HepG2 (cell line): ENCODE measurements at regions not wholly inside any gene's neighbourhood (a gene's known extent, or its start where the extent isn't known, plus 50 kb on each side); places are given as distances from the start of the nearest gene placed in this dataset.

ENCODE experiments used
- ATAC-seq: fragments of 200-7000 bp; cut with Tn5 transposase; 3 replicates; pipeline ENCODE4 v1.9.1; 2020; ENCODE audit warnings: mild to moderate bottlenecking, moderate library complexity
- BruUV-seq: library from RNA; stranded (reverse); fragments of 400-500 nt; replicated peaks from 2 replicates; lab custom pipeline; 2021; lab: Mats Ljungman, UMichigan
- CTCF ChIA-PET: fragments of 300-600 bp; formaldehyde crosslinking; extraction: SDS; loops from one replicate; lab custom pipeline; 2021; ENCODE audit warnings: low total read pairs, inconsistent platforms, low intra/inter-chr PET ratio; lab: Yijun Ruan, JAX
- POLR2A ChIA-PET: fragments of 350-600 bp; sonication (Branson Sonifier 250); formaldehyde crosslinking; loops from one replicate; lab custom pipeline; 2020; ENCODE audit warnings: antibody characterized with exemption, inconsistent platforms; lab: Yijun Ruan, JAX
- DNase-seq: peaks from one replicate; pipeline ENCODE4 v3.0.0-alpha.2; 2015; ENCODE audit warnings: low spot score
- FAIRE-seq: peaks from 3 replicates; lab custom pipeline; 2011; peaks lifted over from hg19 to GRCh38; lab: Jason Lieb, UNC
- H2AFZ ChIP-seq: one replicate; pipeline ENCODE4 v1.6.1; 2011; ENCODE audit warnings: low read length, inconsistent platforms
- H3K27ac ChIP-seq: fragments of 300-600 bp; 3 replicates; pipeline ENCODE4 v1.8.0; 2011; ENCODE audit warnings: mixed run types, mild to moderate bottlenecking, mixed read lengths, low read length, inconsistent platforms; ENCODE audit not compliant: insufficient read depth; ENCODE audit errors: extremely low read length
- H3K27me3 ChIP-seq, 2 experiments: fragments of 200-600 bp in 1 of 2; 2 replicates in 1 of 2; 3 replicates in 1 of 2; pipeline versions ENCODE4 v1.6.0 to v1.8.0; 2011; ENCODE audit warnings: low read length in 2 of 2, mild to moderate bottlenecking in 2 of 2, moderate library complexity in 2 of 2, inconsistent platforms in 1 of 2; ENCODE audit not compliant: insufficient read depth in 2 of 2, control insufficient read depth in 1 of 2
- H3K36me3 ChIP-seq, 2 experiments: fragments of 200-600 bp in 1 of 2; replicated peaks in 1 of 2; 2 replicates in 1 of 2; 3 replicates in 1 of 2; pipeline versions ENCODE4 v1.5.1 to v1.8.0; 2011; ENCODE audit warnings: low read length in 2 of 2, inconsistent platforms in 1 of 2; ENCODE audit not compliant: insufficient read depth in 2 of 2, control insufficient read depth in 1 of 2
- H3K4me1 ChIP-seq: 2 replicates; pipeline ENCODE4 v1.5.1; 2012; ENCODE audit warnings: low read length, inconsistent platforms; ENCODE audit not compliant: insufficient read depth
- H3K4me2 ChIP-seq: 2 replicates; pipeline ENCODE4 v1.6.0; 2011; ENCODE audit warnings: low read depth, low read length, inconsistent platforms
- H3K4me3 ChIP-seq, 3 experiments: fragments of 200-600 bp in 1 of 3; sonication (generic), shearing (Covaris generic) in 1 of 3; replicated peaks in 1 of 3; 2 replicates each; pipeline ENCODE4 v1.5.1; 2011 to 2016; ENCODE audit warnings: low read length in 3 of 3, inconsistent platforms in 2 of 3, low read depth in 2 of 3, mild to moderate bottlenecking in 2 of 3, control low read depth in 1 of 3, mixed read lengths in 1 of 3; ENCODE audit not compliant: insufficient read depth in 1 of 3
- H3K79me2 ChIP-seq: one replicate; pipeline ENCODE4 v1.6.1; 2011; ENCODE audit warnings: low read length, inconsistent platforms; ENCODE audit not compliant: insufficient read depth
- H3K9ac ChIP-seq: 2 replicates; pipeline ENCODE4 v1.6.0; 2011; ENCODE audit warnings: mild to moderate bottlenecking, low read depth, low read length, inconsistent platforms; ENCODE audit not compliant: insufficient read depth
- H3K9me3 ChIP-seq: 2 replicates; pipeline ENCODE4 v1.5.1; 2012; ENCODE audit warnings: mild to moderate bottlenecking, low read length
- H4K20me1 ChIP-seq: 2 replicates; pipeline ENCODE4 v1.6.0; 2011; ENCODE audit warnings: inconsistent platforms, mild to moderate bottlenecking, low read length, moderate library complexity; ENCODE audit not compliant: insufficient read depth
- CSRNP2 ChIP-seq: sonication (generic); formaldehyde crosslinking; conservative IDR thresholded peaks from 2 replicates; pipeline ENCODE4 v1.8.0; 2022; ENCODE audit warnings: low read depth, missing genetic modification reagents
- FOXO4 ChIP-seq: sonication (generic); formaldehyde crosslinking; conservative IDR thresholded peaks from 2 replicates; pipeline ENCODE4 v1.8.1; 2023; ENCODE audit warnings: missing genetic modification reagents
- HMG20A ChIP-seq: IDR thresholded peaks from 2 replicates; pipeline ENCODE4 v1.6.1; 2016; ENCODE audit warnings: borderline replicate concordance
- NFYC ChIP-seq: IDR thresholded peaks from 2 replicates; pipeline ENCODE4 v1.6.1; 2016; ENCODE audit warnings: missing genetic modification reagents, missing compliant biosample characterization
- REPIN1 ChIP-seq: sonication (generic); formaldehyde crosslinking; IDR thresholded peaks from 2 replicates; pipeline ENCODE4 v1.8.0; 2022; ENCODE audit warnings: missing genetic modification reagents, low read depth, mild to moderate bottlenecking, borderline replicate concordance
- SCMH1 ChIP-seq: sonication (generic); formaldehyde crosslinking; IDR thresholded peaks from 2 replicates; pipeline ENCODE4 v1.9.0; 2021; ENCODE audit warnings: missing genetic modification reagents, mild to moderate bottlenecking, borderline replicate concordance
- ZNF264 ChIP-seq: sonication (generic); formaldehyde crosslinking; IDR thresholded peaks from 2 replicates; pipeline ENCODE4 v1.4.0; 2020; ENCODE audit warnings: missing genetic modification reagents
- ZNF510 ChIP-seq: sonication (generic); formaldehyde crosslinking; IDR thresholded peaks from 2 replicates; pipeline ENCODE4 v1.4.0; 2020; ENCODE audit warnings: low read depth, mild to moderate bottlenecking, missing genetic modification reagents
- ZNF547 ChIP-seq: sonication (generic); formaldehyde crosslinking; IDR thresholded peaks from 2 replicates; pipeline ENCODE4 v1.5.1; 2020; ENCODE audit warnings: mild to moderate bottlenecking, missing genetic modification reagents
- ZNF567 ChIP-seq: sonication (generic); formaldehyde crosslinking; IDR thresholded peaks from 2 replicates; pipeline ENCODE4 v1.8.1; 2023; ENCODE audit warnings: mild to moderate bottlenecking, missing genetic modification reagents, borderline replicate concordance
- ZNF704 ChIP-seq: sonication (generic); formaldehyde crosslinking; IDR thresholded peaks from 2 replicates; pipeline ENCODE4 v1.8.1; 2023; ENCODE audit warnings: mild to moderate bottlenecking, inconsistent platforms, moderate library complexity, missing genetic modification reagents, borderline replicate concordance
- ZSCAN30 ChIP-seq: sonication (generic); formaldehyde crosslinking; IDR thresholded peaks from 2 replicates; pipeline ENCODE4 v1.5.0; 2020; ENCODE audit warnings: mild to moderate bottlenecking, missing genetic modification reagents
- WGBS: methylation state at CpG from one replicate; pipeline ENCODE4 v1.1.6; 2017; ENCODE audit warnings: low lambda C conversion rate; 5-methylcytosine and 5-hydroxymethylcytosine counted together
- in situ Hi-C: cut with HindIII; loops from 2 replicates; pipeline ENCODE4 v1.10.0; 2017; ENCODE audit warnings: low pct_unique_long_range_greater_than_20kb; ENCODE audit not compliant: extremely low pct_ligation_motif_present
- intact Hi-C: fragments of 100-400 bp; cut with micrococcal nuclease; formaldehyde crosslinking; loops from one replicate; pipeline ENCODE4 v1.10.0; 2022; ENCODE audit not compliant: unreplicated experiment

- no peak for TF ChIP-seq FOXO4
- TF ChIP-seq HMG20A = no peak
- no peak for TF ChIP-seq REPIN1 (CRISPR knock-in tag)
- TF ChIP-seq SCMH1 (CRISPR knock-in tag) = no peak
- TF ChIP-seq, all 625 proteins: peak for 0
These were observed 878.7 kb upstream of the SLITRK1 start (continued) for GRCh38 chr13:84760956-84761355.

GRCh38 chr13:84749126-84749525, 866.9 kb upstream of the SLITRK1 start:
- no peaks in the 10 kb centered on the region for H3K4me1 ChIP-seq
- no peak for TF ChIP-seq ZNF264 (CRISPR knock-in tag)
- TF ChIP-seq ZSCAN30 (CRISPR knock-in tag) = no peak
- TF ChIP-seq ZNF510 (CRISPR knock-in tag) = no peak
- no peak for TF ChIP-seq ZNF547 (CRISPR knock-in tag)
- no peak for TF ChIP-seq NFYC (CRISPR knock-in tag)
- TF ChIP-seq ZNF704 (CRISPR knock-in tag) = no peak
- TF ChIP-seq ZNF567 (CRISPR knock-in tag) = no peak
- TF ChIP-seq CSRNP2 (CRISPR knock-in tag) = no peak
- H3K36me3 ChIP-seq = no peaks in the 10 kb centered on the region
- no peak for DNase-seq
- no peak overlapping the region for H3K27ac ChIP-seq
- ChIA-PET POLR2A (no interaction called here), CTCF (no interaction called here)
- no peak for ATAC-seq
- no peaks in the 10 kb centered on the region for H3K79me2 ChIP-seq
- no peaks in the 10 kb centered on the region for H4K20me1 ChIP-seq
- H3K9me3 ChIP-seq = no peaks in the 10 kb centered on the region
- WGBS = 3% methylated on average over 1 of the region's 1 CpG
- FAIRE-seq = no peak
- in situ Hi-C loops (no loop called here), intact Hi-C loops (no loop called here)
- H3K4me2 ChIP-seq = no peak overlapping the region
- no peak overlapping the region for H3K9ac ChIP-seq
- no TSS peak for BruUV-seq
- no peak overlapping the region for H2AFZ ChIP-seq
- no peaks in the 10 kb centered on the region for H3K27me3 ChIP-seq
- H3K4me3 ChIP-seq = no peak overlapping the region
